ENCODE measurements at regions not wholly inside any gene's neighbourhood (a gene's known extent, or its start where the extent isn't known, plus 50 kb on each side); places are given as distances from the start of the nearest gene placed in this dataset.

DNA sequence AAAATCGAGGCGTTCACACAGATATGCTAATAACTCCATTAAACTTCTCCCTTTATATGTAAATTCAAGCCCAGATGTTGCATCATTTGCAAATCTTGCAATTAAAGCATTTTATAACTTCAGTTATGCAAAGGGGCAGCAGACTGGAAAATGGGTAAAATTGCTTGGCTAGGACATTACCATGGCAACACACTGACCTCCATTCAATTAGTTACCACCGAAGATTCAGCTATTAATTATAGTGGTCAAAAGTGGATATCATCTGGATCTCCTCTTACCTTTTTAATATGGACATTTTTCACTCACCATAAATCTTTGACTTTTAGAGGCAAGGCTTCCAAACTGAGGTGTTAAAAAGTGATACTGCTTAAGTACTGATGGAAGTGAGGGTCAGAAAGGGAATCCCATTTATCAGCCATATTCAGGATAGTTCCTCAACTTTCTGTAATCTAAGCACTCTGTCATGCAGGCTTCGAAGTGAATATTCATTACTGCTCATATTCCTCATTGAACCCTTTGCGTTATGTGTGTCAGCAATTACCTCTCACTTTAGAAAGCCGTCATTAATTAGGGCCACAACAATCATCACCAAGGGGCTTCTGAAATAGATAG lies 386.2 kb upstream of the ROBO2 start:
- no peaks in the 10 kb centered on the region for H3K36me3 Mint-ChIP-seq (ENCODE audit: unreplicated experiment)
- no peak for DNase-seq (ENCODE audit: extremely low spot score, unreplicated experiment)

DNA sequence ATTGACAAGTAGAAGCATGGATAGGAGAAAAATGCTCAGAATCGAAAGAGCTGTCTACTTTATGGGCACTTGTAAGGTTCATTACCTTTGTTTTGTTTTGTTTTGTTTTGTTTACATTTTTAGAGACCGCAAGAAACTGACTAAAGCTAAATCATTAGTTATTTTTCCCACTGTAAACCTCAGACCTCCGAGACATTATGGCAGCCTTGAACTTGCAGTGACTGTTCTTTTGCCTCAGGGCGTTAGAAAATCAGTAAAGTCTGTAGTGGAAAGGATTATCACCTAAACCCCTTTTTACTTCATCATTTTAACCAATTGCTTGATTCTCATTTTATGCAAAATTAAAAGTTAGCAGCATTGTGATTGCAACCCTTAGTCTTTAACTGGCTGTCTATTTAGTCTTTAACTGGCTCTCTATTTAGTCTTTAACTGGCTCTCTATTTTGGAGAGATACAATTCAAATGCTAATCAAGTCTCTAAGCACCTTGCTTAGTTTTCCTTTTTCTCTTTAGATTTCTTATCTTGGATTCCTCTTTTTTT lies 383.3 kb upstream of the ROBO2 start:
- Mint-ChIP-seq H3K4me1 (ENCODE audit: unreplicated experiment) (no peaks in the 10 kb centered on the region), H3K27ac (ENCODE audit: unreplicated experiment) (no peak overlapping the region), H3K27me3 (ENCODE audit: unreplicated experiment) (peaks cover 2% of the 10 kb centered on the region), H3K9me3 (ENCODE audit: unreplicated experiment) (no peaks in the 10 kb centered on the region), H3K36me3 (ENCODE audit: unreplicated experiment) (no peaks in the 10 kb centered on the region), H3K4me3 (ENCODE audit: unreplicated experiment) (no peak overlapping the region)
- TF ChIP-seq, protein P1, sequence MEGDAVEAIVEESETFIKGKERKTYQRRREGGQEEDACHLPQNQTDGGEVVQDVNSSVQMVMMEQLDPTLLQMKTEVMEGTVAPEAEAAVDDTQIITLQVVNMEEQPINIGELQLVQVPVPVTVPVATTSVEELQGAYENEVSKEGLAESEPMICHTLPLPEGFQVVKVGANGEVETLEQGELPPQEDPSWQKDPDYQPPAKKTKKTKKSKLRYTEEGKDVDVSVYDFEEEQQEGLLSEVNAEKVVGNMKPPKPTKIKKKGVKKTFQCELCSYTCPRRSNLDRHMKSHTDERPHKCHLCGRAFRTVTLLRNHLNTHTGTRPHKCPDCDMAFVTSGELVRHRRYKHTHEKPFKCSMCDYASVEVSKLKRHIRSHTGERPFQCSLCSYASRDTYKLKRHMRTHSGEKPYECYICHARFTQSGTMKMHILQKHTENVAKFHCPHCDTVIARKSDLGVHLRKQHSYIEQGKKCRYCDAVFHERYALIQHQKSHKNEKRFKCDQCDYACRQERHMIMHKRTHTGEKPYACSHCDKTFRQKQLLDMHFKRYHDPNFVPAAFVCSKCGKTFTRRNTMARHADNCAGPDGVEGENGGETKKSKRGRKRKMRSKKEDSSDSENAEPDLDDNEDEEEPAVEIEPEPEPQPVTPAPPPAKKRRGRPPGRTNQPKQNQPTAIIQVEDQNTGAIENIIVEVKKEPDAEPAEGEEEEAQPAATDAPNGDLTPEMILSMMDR (IDR thresholded peaks at IDR 0.05) = no peak
- DNase-seq (ENCODE audit: extremely low spot score, unreplicated experiment) = no peak

More for the DNA sequence above, 386.2 kb upstream of the ROBO2 start:
- no peak overlapping the region for H3K4me3 Mint-ChIP-seq (ENCODE audit: unreplicated experiment)
- TF ChIP-seq, protein P1 (IDR thresholded peaks at IDR 0.05) = no peak
- no peaks in the 10 kb centered on the region for H3K9me3 Mint-ChIP-seq (ENCODE audit: unreplicated experiment)
- H3K27ac Mint-ChIP-seq (ENCODE audit: unreplicated experiment) = no peak overlapping the region
- H3K4me1 Mint-ChIP-seq (ENCODE audit: unreplicated experiment) = no peaks in the 10 kb centered on the region
- peaks cover 10% of the 10 kb centered on the region for H3K27me3 Mint-ChIP-seq (ENCODE audit: unreplicated experiment)

DNA sequence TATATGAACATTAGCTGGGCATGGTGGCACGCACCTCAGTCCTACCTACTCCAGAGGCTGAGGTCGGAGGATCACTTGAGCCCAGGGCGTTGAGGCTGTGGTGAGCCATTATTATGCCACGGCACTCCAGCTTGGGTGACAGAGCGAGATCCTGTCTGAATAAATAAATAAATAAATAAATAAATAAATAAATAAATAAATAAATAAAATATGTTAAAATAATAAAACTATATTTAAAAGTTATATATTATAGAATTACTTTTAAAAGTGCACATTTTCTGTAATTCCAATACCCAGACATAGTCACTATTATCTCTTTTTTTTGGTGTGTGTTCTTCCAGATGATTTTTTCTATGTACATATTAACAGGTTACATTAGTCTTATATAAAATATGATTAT lies 382.0 kb upstream of the ROBO2 start:
- no peaks in the 10 kb centered on the region for H3K36me3 Mint-ChIP-seq (ENCODE audit: unreplicated experiment)
- H3K4me1 Mint-ChIP-seq (ENCODE audit: unreplicated experiment) = no peaks in the 10 kb centered on the region
- TF ChIP-seq, protein P1 (IDR thresholded peaks at IDR 0.05) = no peak
- no peak overlapping the region for H3K4me3 Mint-ChIP-seq (ENCODE audit: unreplicated experiment)
- no peak overlapping the region for H3K27ac Mint-ChIP-seq (ENCODE audit: unreplicated experiment)
- no peaks in the 10 kb centered on the region for H3K9me3 Mint-ChIP-seq (ENCODE audit: unreplicated experiment)
- no peak for DNase-seq (ENCODE audit: extremely low spot score, unreplicated experiment)
- H3K27me3 Mint-ChIP-seq (ENCODE audit: unreplicated experiment) = peaks cover 2% of the 10 kb centered on the region

DNA sequence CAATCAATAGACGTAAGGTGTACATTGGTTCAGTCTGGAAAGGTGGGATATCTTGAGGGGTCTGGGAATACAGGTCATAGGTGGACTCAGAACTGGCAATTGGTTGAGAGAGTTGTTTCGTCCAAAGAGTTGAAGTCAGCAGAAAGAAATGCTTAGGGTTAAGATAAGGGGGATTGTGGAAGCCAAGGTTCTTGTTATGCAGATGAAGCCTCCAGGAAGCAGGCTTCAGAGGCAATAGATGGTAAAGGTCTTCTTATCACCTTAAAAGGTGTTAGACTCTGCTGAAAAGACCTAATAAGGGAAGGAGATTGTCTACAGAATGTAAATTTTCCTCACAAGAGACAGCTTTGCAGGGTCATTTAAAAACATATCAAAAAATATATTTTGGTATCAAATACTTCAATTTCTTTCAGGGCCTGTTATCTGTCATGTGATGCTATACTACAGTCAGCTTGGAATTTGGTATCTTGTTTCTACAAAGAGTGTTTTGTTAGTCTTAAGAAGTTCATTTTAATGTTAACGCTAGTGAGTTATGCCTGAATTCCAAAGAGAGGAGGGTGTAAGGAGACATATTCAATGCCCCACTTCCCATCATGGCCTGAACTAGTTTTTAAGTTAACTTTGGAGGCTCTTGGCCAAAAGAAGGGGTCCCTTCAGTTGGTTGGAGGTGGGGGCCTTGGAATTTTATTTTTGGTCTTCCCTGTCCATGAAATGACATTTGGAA lies 378.2 kb upstream of the ROBO2 start:
- H3K36me3 Mint-ChIP-seq (ENCODE audit: unreplicated experiment) = no peaks in the 10 kb centered on the region
- H3K9me3 Mint-ChIP-seq (ENCODE audit: unreplicated experiment) = no peaks in the 10 kb centered on the region
- H3K27ac Mint-ChIP-seq (ENCODE audit: unreplicated experiment) = no peak overlapping the region
- TF ChIP-seq, protein P1 (IDR thresholded peaks at IDR 0.05) = no peak
- no peaks in the 10 kb centered on the region for H3K27me3 Mint-ChIP-seq (ENCODE audit: unreplicated experiment)
- DNase-seq (ENCODE audit: extremely low spot score, unreplicated experiment) = no peak
- H3K4me1 Mint-ChIP-seq (ENCODE audit: unreplicated experiment) = peaks cover 13% of the 10 kb centered on the region
- H3K4me3 Mint-ChIP-seq (ENCODE audit: unreplicated experiment) = no peak overlapping the region

DNA sequence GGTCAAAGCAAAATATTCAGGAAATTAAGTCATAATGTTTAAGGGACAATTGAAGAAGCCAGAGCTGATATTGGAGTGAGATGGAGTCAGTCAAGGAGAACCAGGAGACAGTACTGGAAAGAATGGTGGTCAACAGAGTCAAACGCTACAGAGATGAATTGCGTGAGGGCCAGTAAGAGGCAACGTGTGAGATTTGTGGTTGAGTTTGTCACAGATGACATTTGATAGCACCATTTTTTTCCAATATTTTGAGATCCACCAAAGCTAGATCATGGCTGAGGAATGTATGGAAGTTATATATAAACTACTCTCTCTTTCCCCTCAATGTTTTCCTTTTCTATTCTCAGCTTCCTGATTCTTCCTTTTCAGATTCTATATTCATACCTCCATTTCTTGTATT lies 375.1 kb upstream of the ROBO2 start:
- TF ChIP-seq, protein P1 (IDR thresholded peaks at IDR 0.05) = no peak
- Mint-ChIP-seq H3K36me3 (ENCODE audit: unreplicated experiment) (no peaks in the 10 kb centered on the region), H3K4me3 (ENCODE audit: unreplicated experiment) (no peak overlapping the region), H3K9me3 (ENCODE audit: unreplicated experiment) (no peaks in the 10 kb centered on the region), H3K27me3 (ENCODE audit: unreplicated experiment) (no peaks in the 10 kb centered on the region), H3K27ac (ENCODE audit: unreplicated experiment) (peak overlapping the region; percentile 39), H3K4me1 (ENCODE audit: unreplicated experiment) (peaks cover 13% of the 10 kb centered on the region)
- no peak for DNase-seq (ENCODE audit: extremely low spot score, unreplicated experiment)

Data from osteocyte (in vitro differentiated cells).